ENCODE measurements at regions not wholly inside any gene's neighbourhood (a gene's known extent, or its start where the extent isn't known, plus 50 kb on each side); places are given as distances from the start of the nearest gene placed in this dataset.

DNA sequence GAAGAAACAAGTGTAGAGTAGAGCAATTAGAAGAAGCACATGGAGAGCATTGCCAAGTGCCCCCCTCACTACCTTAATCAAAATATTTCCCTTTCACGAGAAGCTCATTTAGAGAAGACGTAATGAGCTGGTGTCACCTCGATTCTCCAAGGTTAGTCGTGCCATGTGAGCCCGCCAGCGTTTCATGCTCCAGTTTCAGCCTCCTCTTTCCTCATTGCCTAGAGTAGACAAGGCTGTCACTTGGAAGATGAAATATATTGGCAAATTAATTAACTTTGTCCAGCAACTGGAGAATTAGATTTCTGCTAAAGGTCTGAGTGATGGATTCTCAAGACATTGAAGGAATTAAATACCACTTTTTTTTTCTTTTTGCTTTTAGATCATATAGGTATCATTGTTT lies 399.6 kb downstream of the TUSC7 start:
- intact Hi-C loops (cut with micrococcal nuclease) = no loop called here
- no peak for DNase-seq
- POLR2A ChIA-PET = no interaction called here
- H3K9me3 Mint-ChIP-seq = peaks cover 4% of the 10 kb centered on the region
- H3K4me1 Mint-ChIP-seq (ENCODE audit: low read depth) = no peaks in the 10 kb centered on the region
- H3K36me3 Mint-ChIP-seq = no peaks in the 10 kb centered on the region
- H3K27ac Mint-ChIP-seq = no peak overlapping the region
- no peak overlapping the region for H3K4me3 Mint-ChIP-seq
- no peaks in the 10 kb centered on the region for H3K27me3 Mint-ChIP-seq
- CTCF ChIA-PET = no interaction called here

GRCh38 chr3:117114517-117115265 lies 405.1 kb downstream of the TUSC7 start:
- Mint-ChIP-seq H3K9me3 (no peaks in the 10 kb centered on the region), H3K27me3 (no peaks in the 10 kb centered on the region), H3K4me1 (ENCODE audit: low read depth) (no peaks in the 10 kb centered on the region), H3K27ac (no peak overlapping the region), H3K4me3 (no peak overlapping the region), H3K36me3 (no peaks in the 10 kb centered on the region)
- DNase-seq = no peak
- ChIA-PET CTCF (no interaction called here), POLR2A (no interaction called here)
- intact Hi-C loops (cut with micrococcal nuclease) = no loop called here

- no peaks in the 10 kb centered on the region for H3K36me3 Mint-ChIP-seq
- H3K9me3 Mint-ChIP-seq = no peaks in the 10 kb centered on the region
- no peak overlapping the region for H3K4me3 Mint-ChIP-seq
- DNase-seq = no peak
- no peak overlapping the region for H3K27ac Mint-ChIP-seq
- H3K27me3 Mint-ChIP-seq = no peaks in the 10 kb centered on the region
- intact Hi-C loops (cut with micrococcal nuclease) = no loop called here
- ChIA-PET POLR2A (no interaction called here), CTCF (no interaction called here)
- no peaks in the 10 kb centered on the region for H3K4me1 Mint-ChIP-seq (ENCODE audit: low read depth)
Observed at GRCh38 chr3:117117188-117117936, 407.8 kb downstream of the TUSC7 start.

DNA sequence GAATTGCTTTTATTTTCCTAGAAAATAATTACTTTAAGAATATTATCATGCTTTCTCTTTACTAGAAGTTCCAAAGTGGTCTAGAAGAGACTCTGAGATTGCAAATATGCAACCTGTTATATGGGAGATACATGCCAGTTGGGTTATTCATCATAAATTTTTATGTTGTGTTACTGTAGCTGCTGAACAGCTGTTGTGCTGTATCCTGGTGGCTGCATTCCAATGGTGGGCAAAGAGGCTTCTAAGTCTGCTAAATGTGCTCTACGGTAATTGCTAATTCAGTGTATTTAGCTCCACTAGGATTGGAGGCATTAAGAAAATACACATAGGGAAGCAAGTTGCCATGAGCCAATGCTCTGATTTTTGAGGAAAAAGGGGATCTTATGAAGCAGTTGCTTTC lies 409.0 kb downstream of the TUSC7 start:
- Mint-ChIP-seq H3K4me1 (ENCODE audit: low read depth) (no peaks in the 10 kb centered on the region), H3K27me3 (no peaks in the 10 kb centered on the region), H3K27ac (no peak overlapping the region), H3K36me3 (no peaks in the 10 kb centered on the region), H3K4me3 (no peak overlapping the region), H3K9me3 (no peaks in the 10 kb centered on the region)
- ChIA-PET POLR2A (no interaction called here), CTCF (no interaction called here)
- intact Hi-C loops (cut with micrococcal nuclease) = no loop called here
- DNase-seq = no peak

DNA sequence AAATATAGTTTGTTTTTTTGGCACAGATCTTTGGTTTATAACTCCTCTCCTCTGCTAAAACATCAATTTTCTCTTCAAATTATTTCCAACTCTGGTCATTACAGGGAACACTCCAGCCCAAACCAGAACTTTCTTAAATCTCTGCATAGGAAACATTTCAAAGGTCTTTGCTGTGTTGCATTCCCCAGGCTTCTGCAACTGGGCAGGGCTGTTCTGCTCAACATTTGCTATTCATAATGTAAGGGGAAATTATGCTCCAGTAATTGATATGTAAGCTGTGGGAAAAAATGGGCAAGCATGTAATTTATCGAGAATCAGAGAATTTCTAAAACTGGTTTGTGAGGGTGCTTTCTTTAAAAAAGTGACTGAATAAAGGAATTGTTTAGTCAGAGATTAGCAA lies 410.4 kb downstream of the TUSC7 start:
- CTCF ChIA-PET = no interaction called here
- Mint-ChIP-seq H3K27me3 (no peaks in the 10 kb centered on the region), H3K36me3 (no peaks in the 10 kb centered on the region), H3K4me1 (ENCODE audit: low read depth) (no peaks in the 10 kb centered on the region), H3K4me3 (no peak overlapping the region), H3K9me3 (no peaks in the 10 kb centered on the region), H3K27ac (no peak overlapping the region)
- intact Hi-C loops (cut with micrococcal nuclease) = no loop called here
- POLR2A ChIA-PET = no interaction called here
- no peak for DNase-seq

DNA sequence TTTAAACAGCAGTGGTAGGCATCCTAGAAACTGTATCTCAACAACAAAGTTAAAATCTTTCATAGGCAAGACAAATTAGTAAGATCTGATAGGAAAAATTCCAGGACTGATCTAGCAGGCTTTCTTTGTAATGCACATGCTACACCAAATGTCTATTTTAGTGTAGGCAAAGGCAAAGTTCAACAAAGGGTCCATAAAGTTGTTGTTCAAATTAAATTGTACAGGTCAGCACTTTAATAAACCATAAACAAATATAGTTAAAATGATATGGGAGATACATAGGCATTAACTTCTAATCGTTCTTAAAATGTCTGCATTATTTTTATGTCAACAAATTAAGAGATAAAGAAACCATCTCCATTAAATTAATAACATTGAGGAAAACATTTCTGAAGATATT lies 413.0 kb downstream of the TUSC7 start:
- no peak for DNase-seq
- Mint-ChIP-seq H3K4me1 (ENCODE audit: low read depth) (no peaks in the 10 kb centered on the region), H3K27me3 (no peaks in the 10 kb centered on the region), H3K27ac (no peak overlapping the region), H3K36me3 (no peaks in the 10 kb centered on the region), H3K4me3 (no peak overlapping the region), H3K9me3 (no peaks in the 10 kb centered on the region)
- intact Hi-C loops (cut with micrococcal nuclease) = no loop called here
- ChIA-PET POLR2A (no interaction called here), CTCF (no interaction called here)

DNA sequence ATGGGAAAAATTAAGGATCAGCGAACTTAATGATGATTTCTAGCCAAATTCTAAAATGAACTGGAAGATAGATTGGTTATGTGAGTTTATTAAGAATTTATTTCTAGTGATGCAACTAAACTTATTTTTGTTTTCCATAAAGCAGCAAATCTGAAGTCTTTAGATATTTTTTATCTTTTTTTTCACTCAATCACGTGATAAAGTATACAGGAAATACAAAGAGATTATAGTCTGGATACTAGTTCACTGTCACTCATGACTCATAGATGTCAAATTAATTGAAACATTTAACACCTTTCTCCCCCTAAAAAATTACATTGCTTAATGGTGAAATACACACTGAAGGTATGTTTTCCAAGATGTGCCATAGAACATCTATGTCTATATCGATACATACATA lies 416.9 kb downstream of the TUSC7 start:
- H3K4me1 Mint-ChIP-seq (ENCODE audit: low read depth) = no peaks in the 10 kb centered on the region
- no peak overlapping the region for H3K27ac Mint-ChIP-seq
- no peaks in the 10 kb centered on the region for H3K27me3 Mint-ChIP-seq
- no peaks in the 10 kb centered on the region for H3K9me3 Mint-ChIP-seq
- no peak for DNase-seq
- ChIA-PET POLR2A (no interaction called here), CTCF (no interaction called here)
- H3K36me3 Mint-ChIP-seq = no peaks in the 10 kb centered on the region
- intact Hi-C loops (cut with micrococcal nuclease) = no loop called here
- no peak overlapping the region for H3K4me3 Mint-ChIP-seq

DNA sequence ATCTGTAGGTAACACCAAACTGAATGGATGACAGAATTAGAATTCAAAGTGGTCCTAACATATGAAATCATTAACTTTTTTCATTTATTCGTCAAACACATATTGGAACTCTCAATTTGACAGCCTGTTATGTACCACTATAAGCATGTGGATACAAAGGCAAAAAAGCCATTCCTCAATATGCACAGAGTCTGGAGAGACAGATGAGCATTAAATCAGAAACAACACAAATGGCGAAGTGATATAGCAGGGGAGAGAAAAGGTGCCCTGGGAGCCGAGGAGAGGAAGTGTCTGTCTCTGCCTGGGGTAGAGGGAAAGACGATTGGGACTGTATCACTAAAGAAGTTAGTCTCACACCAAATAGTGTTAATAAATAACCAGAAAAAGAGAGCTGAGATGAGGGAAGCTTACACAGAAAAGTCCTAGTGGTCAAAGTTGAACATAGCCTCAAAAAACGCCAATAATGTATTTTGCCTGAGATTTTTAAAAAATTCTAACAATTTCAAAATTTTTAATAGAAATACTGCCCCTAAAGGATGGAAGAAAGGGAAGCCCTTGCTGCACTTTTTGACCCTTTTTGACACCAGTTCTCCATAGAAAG lies 417.5 kb downstream of the TUSC7 start:
- no peaks in the 10 kb centered on the region for H3K27me3 Mint-ChIP-seq
- no peak for DNase-seq
- H3K36me3 Mint-ChIP-seq = no peaks in the 10 kb centered on the region
- ChIA-PET CTCF (no interaction called here), POLR2A (no interaction called here)
- H3K9me3 Mint-ChIP-seq = no peaks in the 10 kb centered on the region
- no peak overlapping the region for H3K4me3 Mint-ChIP-seq
- intact Hi-C loops (cut with micrococcal nuclease) = no loop called here
- no peak overlapping the region for H3K27ac Mint-ChIP-seq
- no peaks in the 10 kb centered on the region for H3K4me1 Mint-ChIP-seq (ENCODE audit: low read depth)

DNA sequence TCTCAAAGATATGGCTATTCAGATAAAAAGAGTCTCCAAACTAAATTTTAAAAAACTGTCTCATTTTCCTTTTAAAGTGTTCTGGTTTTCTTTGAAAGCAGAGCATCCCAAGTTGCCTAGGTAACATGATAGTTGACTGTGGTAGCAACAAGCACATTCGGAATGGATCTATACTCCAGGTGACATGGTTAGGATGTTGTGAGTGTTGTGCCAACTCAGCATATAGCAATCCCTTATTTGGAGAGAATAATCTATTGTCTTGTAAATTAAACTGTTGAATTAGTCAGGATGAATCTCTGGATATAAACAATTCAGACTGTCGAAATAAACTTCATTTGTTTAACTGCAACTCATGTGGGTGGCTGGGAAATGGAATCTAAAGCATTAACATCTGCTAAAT lies 418.6 kb downstream of the TUSC7 start:
- ChIA-PET POLR2A (no interaction called here), CTCF (no interaction called here)
- H3K27ac Mint-ChIP-seq = no peak overlapping the region
- DNase-seq = no peak
- intact Hi-C loops (cut with micrococcal nuclease) = no loop called here
- H3K4me3 Mint-ChIP-seq = no peak overlapping the region
- H3K36me3 Mint-ChIP-seq = no peaks in the 10 kb centered on the region
- H3K27me3 Mint-ChIP-seq = no peaks in the 10 kb centered on the region
- no peaks in the 10 kb centered on the region for H3K4me1 Mint-ChIP-seq (ENCODE audit: low read depth)
- H3K9me3 Mint-ChIP-seq = no peaks in the 10 kb centered on the region

GRCh38 chr3:117128872-117129271 lies 419.3 kb downstream of the TUSC7 start:
- H3K27ac Mint-ChIP-seq = no peak overlapping the region
- POLR2A ChIA-PET = no interaction called here
- no peak overlapping the region for H3K4me3 Mint-ChIP-seq
- H3K27me3 Mint-ChIP-seq = no peaks in the 10 kb centered on the region
- no peaks in the 10 kb centered on the region for H3K36me3 Mint-ChIP-seq
- no peaks in the 10 kb centered on the region for H3K4me1 Mint-ChIP-seq (ENCODE audit: low read depth)
- intact Hi-C loops (cut with micrococcal nuclease) = no loop called here
- CTCF ChIA-PET = no interaction called here
- no peak for DNase-seq
- H3K9me3 Mint-ChIP-seq = no peaks in the 10 kb centered on the region

- Mint-ChIP-seq H3K36me3 (no peaks in the 10 kb centered on the region), H3K9me3 (no peaks in the 10 kb centered on the region), H3K27ac (no peak overlapping the region), H3K4me3 (no peak overlapping the region), H3K27me3 (no peaks in the 10 kb centered on the region), H3K4me1 (ENCODE audit: low read depth) (no peaks in the 10 kb centered on the region)
- no peak for DNase-seq
- CTCF ChIA-PET = no interaction called here
- intact Hi-C loops (cut with micrococcal nuclease) = no loop called here
- POLR2A ChIA-PET = no interaction called here
Observed at GRCh38 chr3:117129516-117129915, 419.9 kb downstream of the TUSC7 start.

DNA sequence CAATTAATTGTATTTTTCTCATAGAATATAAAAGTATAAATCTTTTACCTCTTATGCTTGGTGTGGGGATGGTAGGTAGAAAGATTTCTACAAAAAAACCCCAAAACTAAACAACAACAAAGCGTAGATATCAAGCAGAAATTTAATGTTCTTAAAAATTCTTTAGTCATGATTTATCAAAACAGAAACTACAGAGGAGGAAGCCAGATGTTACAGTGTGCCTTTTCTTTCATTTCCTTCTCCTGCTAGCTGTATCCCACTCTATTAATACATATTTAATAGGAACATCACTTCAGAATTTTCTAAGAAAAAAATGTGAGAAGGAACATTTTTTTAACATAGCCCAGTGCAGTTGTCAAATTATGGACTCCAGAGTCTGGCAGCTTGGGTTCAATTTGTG lies 420.6 kb downstream of the TUSC7 start:
- H3K9me3 Mint-ChIP-seq = no peaks in the 10 kb centered on the region
- POLR2A ChIA-PET = no interaction called here
- DNase-seq = no peak
- intact Hi-C loops (cut with micrococcal nuclease) = no loop called here
- no peaks in the 10 kb centered on the region for H3K27me3 Mint-ChIP-seq
- no peak overlapping the region for H3K4me3 Mint-ChIP-seq
- CTCF ChIA-PET = no interaction called here
- H3K36me3 Mint-ChIP-seq = no peaks in the 10 kb centered on the region
- H3K27ac Mint-ChIP-seq = no peak overlapping the region
- H3K4me1 Mint-ChIP-seq (ENCODE audit: low read depth) = no peaks in the 10 kb centered on the region

DNA sequence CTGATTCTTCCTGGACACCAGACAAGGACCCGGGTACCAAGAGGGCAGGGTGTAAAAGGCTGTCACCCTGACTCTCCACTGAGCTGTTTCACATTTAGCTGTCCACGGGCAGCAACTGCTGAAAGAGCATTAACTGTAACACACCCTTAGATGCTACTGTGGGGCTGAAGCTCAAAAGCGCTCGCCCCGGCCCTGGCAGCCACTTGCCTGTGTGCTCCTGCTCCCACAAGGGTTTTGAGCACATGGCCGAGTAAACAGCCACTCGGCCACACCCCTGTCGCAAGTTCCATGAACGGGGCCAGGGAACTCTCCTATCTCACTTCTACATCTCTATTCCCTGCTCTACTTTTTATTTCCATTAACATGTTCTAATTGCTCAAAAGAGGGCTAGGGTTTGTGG lies 421.7 kb downstream of the TUSC7 start:
- no peak overlapping the region for H3K27ac Mint-ChIP-seq
- H3K4me3 Mint-ChIP-seq = no peak overlapping the region
- no peak for DNase-seq
- ChIA-PET CTCF (no interaction called here), POLR2A (no interaction called here)
- H3K36me3 Mint-ChIP-seq = no peaks in the 10 kb centered on the region
- no peaks in the 10 kb centered on the region for H3K4me1 Mint-ChIP-seq (ENCODE audit: low read depth)
- H3K9me3 Mint-ChIP-seq = no peaks in the 10 kb centered on the region
- intact Hi-C loops (cut with micrococcal nuclease) = no loop called here
- H3K27me3 Mint-ChIP-seq = no peaks in the 10 kb centered on the region
